GM18511 (cell line): ENCODE measurements at regions not wholly inside any gene's neighbourhood (a gene's known extent, or its start where the extent isn't known, plus 50 kb on each side); places are given as distances from the start of the nearest gene placed in this dataset.
A peak's percentile ranks its signal among the peaks of the same experiment; 100 is the strongest.
"Not testable (repeated sequence)": the region's sequence is repeated elsewhere in the genome, so short reads cannot be mapped to it uniquely, and the experiment has no call there.

Experiments
- ATAC-seq: cut with Tn5 transposase; IDR thresholded peaks from one replicate; pipeline ENCODE4 v1.9.1; 2021; ENCODE audit warnings: mild to moderate bottlenecking, moderate library complexity; ENCODE audit not compliant: unreplicated experiment

GRCh38 chr21:6093870-6094269 lies 4427.5 kb upstream of the TPTE start:
- ATAC-seq: not testable (repeated sequence)

GRCh38 chr21:6095304-6095703 lies 4426.1 kb upstream of the TPTE start:
- ATAC-seq: not testable (repeated sequence)

GRCh38 chr21:6096560-6097424 lies 4424.6 kb upstream of the TPTE start:
- not testable (repeated sequence) for ATAC-seq

GRCh38 chr21:6097736-6098135 lies 4423.6 kb upstream of the TPTE start:
- not testable (repeated sequence) for ATAC-seq

GRCh38 chr21:6098191-6098935 lies 4423.0 kb upstream of the TPTE start:
- ATAC-seq: not testable (repeated sequence)

GRCh38 chr21:6101588-6101987 lies 4419.8 kb upstream of the TPTE start:
- not testable (repeated sequence) for ATAC-seq

GRCh38 chr21:6104546-6104945 lies 4416.8 kb upstream of the TPTE start:
- not testable (repeated sequence) for ATAC-seq

- peak; percentile 30 for ATAC-seq
Measured at GRCh38 chr21:6106686-6107567, 4414.5 kb upstream of the TPTE start.

GRCh38 chr21:6108894-6109293 lies 4412.5 kb upstream of the TPTE start:
- not testable (repeated sequence) for ATAC-seq

GRCh38 chr21:6109774-6110173 lies 4411.6 kb upstream of the TPTE start:
- ATAC-seq: not testable (repeated sequence)

GRCh38 chr21:6110716-6111343 lies 4410.6 kb upstream of the TPTE start:
- ATAC-seq: peak; percentile 78

- ATAC-seq: peak; percentile 5
Measured at GRCh38 chr21:6111354-6111753, 4410.0 kb upstream of the TPTE start.

GRCh38 chr21:6118336-6118735 lies 4403.0 kb upstream of the TPTE start:
- ATAC-seq: not testable (repeated sequence)

GRCh38 chr21:6120863-6121262 lies 4400.5 kb upstream of the TPTE start:
- ATAC-seq: not testable (repeated sequence)

- not testable (repeated sequence) for ATAC-seq
Measured at GRCh38 chr21:6122629-6123028, 4398.8 kb upstream of the TPTE start.

GRCh38 chr21:6123224-6123623 lies 4398.2 kb upstream of the TPTE start:
- ATAC-seq: not testable (repeated sequence)

GRCh38 chr21:6125549-6126240 lies 4395.7 kb upstream of the TPTE start:
- not testable (repeated sequence) for ATAC-seq

- peak; percentile 65 for ATAC-seq
Measured at GRCh38 chr21:6126976-6127732, 4394.2 kb upstream of the TPTE start.

- not testable (repeated sequence) for ATAC-seq
Measured at GRCh38 chr21:6130734-6131133, 4390.6 kb upstream of the TPTE start.
